ENCODE measurements at regions not wholly inside any gene's neighbourhood (a gene's known extent, or its start where the extent isn't known, plus 50 kb on each side); places are given as distances from the start of the nearest gene placed in this dataset.

- Mint-ChIP-seq H3K4me3 (ENCODE audit: unreplicated experiment) (no peak overlapping the region), H3K9me3 (ENCODE audit: unreplicated experiment) (peaks cover 24% of the 10 kb centered on the region), H3K36me3 (ENCODE audit: insufficient read depth, unreplicated experiment) (no peaks in the 10 kb centered on the region), H3K27me3 (ENCODE audit: insufficient read depth, unreplicated experiment) (peaks cover 45% of the 10 kb centered on the region), H3K4me1 (ENCODE audit: insufficient read depth, unreplicated experiment) (peaks cover 13% of the 10 kb centered on the region), H3K27ac (ENCODE audit: low read depth, unreplicated experiment) (no peak overlapping the region)
- no peak for TF ChIP-seq CTCF (IDR thresholded peaks at IDR 0.05; ENCODE audit: unreplicated experiment)
- BruUV-seq (replicated peaks) = no TSS peak
- ChIA-PET CTCF (interaction anchor here (0.6 to 2.6 kb wide), 2 partner anchors 9 to 278 kb away, joined by 3 to 6 read pairs; no protein-coding TSS in a partner anchor), POLR2A (interaction anchor here (0.6 to 3.5 kb wide), 5 partner anchors 10 to 76 kb away, joined by 3 to 39 read pairs (median 5); no protein-coding TSS in a partner anchor)
- peak; percentile 95 for DNase-seq (ENCODE audit: unreplicated experiment)
- intact Hi-C loops (cut with micrococcal nuclease) = loop anchor here (2.0 kb wide), 2 partner anchors 32 to 276 kb away; no protein-coding TSS in a partner anchor
Observed at GRCh38 chr11:129652835-129653234, 162.8 kb upstream of the TMEM45B start.

GRCh38 chr11:129655247-129655832 is 160.3 kb upstream of the TMEM45B start:
- no TSS peak for BruUV-seq (replicated peaks)
- ChIA-PET POLR2A (interaction anchor here (0.7 to 2.8 kb wide), 3 partner anchors 12 to 586 kb away, joined by 3 to 7 read pairs (median 4); no protein-coding TSS in a partner anchor), CTCF (interaction anchor here (0.6 kb wide), 1 partner anchor 52 kb away, joined by 4 read pairs; no protein-coding TSS in a partner anchor)
- no peak for TF ChIP-seq CTCF (IDR thresholded peaks at IDR 0.05; ENCODE audit: unreplicated experiment)
- no peak for DNase-seq (ENCODE audit: unreplicated experiment)
- Mint-ChIP-seq H3K4me1 (ENCODE audit: insufficient read depth, unreplicated experiment) (peaks cover 13% of the 10 kb centered on the region), H3K4me3 (ENCODE audit: unreplicated experiment) (no peak overlapping the region), H3K36me3 (ENCODE audit: insufficient read depth, unreplicated experiment) (no peaks in the 10 kb centered on the region), H3K27ac (ENCODE audit: low read depth, unreplicated experiment) (no peak overlapping the region), H3K27me3 (ENCODE audit: insufficient read depth, unreplicated experiment) (peaks cover 66% of the 10 kb centered on the region), H3K9me3 (ENCODE audit: unreplicated experiment) (peaks cover 24% of the 10 kb centered on the region)
- intact Hi-C loops (cut with micrococcal nuclease) = no loop called here

DNA sequence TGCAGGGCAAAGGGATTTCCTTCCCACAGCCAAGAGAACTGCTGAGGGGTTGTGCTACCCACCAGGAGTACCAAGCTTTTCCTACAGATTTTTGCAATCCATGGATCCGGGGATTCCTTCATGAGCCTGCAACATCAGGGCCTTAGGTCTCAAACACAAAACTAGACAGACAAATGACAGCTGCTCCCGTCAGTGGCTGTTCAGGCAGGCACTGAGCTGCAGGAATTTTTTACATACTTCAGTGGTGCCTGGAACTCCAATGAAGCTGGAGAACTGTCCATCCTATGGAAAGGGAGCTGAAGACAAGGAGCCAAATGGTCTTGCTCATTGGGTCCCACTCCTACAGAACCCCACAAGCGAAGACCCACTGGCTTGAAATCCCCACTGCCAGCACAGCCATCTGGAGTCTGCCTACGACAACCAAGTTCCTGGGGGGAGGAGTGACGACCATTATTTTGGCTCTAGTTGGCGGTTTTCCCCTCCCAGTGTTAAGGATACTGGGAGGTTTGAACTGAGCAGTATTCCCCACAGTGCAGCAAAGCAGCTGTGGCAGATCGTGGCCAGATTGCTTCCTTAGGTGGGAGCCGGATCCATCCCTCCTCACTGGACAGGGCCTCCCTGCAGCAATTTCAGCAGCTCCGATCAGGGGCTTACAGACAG is 157.7 kb upstream of the TMEM45B start:
- Mint-ChIP-seq H3K4me1 (ENCODE audit: insufficient read depth, unreplicated experiment) (peaks cover 7% of the 10 kb centered on the region), H3K27me3 (ENCODE audit: insufficient read depth, unreplicated experiment) (peaks cover 66% of the 10 kb centered on the region), H3K9me3 (ENCODE audit: unreplicated experiment) (peaks cover 33% of the 10 kb centered on the region), H3K4me3 (ENCODE audit: unreplicated experiment) (no peak overlapping the region), H3K36me3 (ENCODE audit: insufficient read depth, unreplicated experiment) (no peaks in the 10 kb centered on the region), H3K27ac (ENCODE audit: low read depth, unreplicated experiment) (no peak overlapping the region)
- DNase-seq (ENCODE audit: unreplicated experiment) = no peak
- intact Hi-C loops (cut with micrococcal nuclease) = no loop called here
- ChIA-PET POLR2A (no interaction called here), CTCF (interaction anchor here (0.7 to 0.9 kb wide), 3 partner anchors 14 to 89 kb away, joined by 3 read pairs; no protein-coding TSS in a partner anchor)
- TF ChIP-seq CTCF (IDR thresholded peaks at IDR 0.05; ENCODE audit: unreplicated experiment) = no peak
- no TSS peak for BruUV-seq (replicated peaks)

DNA sequence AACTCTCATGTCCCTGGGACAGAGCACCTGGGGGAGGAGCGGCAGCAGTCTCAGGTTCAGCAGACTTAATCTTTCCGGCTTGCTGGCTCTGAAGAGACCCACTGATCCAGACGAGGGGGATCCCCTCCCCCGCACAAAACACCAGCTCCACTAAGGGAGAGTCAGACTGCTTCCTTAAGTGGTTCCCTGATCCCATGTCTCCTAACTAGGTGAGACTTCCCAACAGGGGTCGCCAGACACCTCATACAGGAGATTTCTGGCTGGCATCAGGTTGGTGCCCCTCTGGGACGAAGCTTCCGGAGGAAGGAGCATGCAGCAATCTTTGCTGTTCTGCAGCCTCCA is 157.2 kb upstream of the TMEM45B start:
- no peak for DNase-seq (ENCODE audit: unreplicated experiment)
- no peaks in the 10 kb centered on the region for H3K36me3 Mint-ChIP-seq (ENCODE audit: insufficient read depth, unreplicated experiment)
- no peak overlapping the region for H3K4me3 Mint-ChIP-seq (ENCODE audit: unreplicated experiment)
- H3K9me3 Mint-ChIP-seq (ENCODE audit: unreplicated experiment) = peaks cover 33% of the 10 kb centered on the region
- no TSS peak for BruUV-seq (replicated peaks)
- ChIA-PET CTCF (interaction anchor here (0.9 kb wide), 1 partner anchor 37 kb away, joined by 3 read pairs; no protein-coding TSS in a partner anchor), POLR2A (interaction anchor here (0.9 kb wide), 1 partner anchor 15 kb away, joined by 3 read pairs; no protein-coding TSS in a partner anchor)
- no peak for TF ChIP-seq CTCF (IDR thresholded peaks at IDR 0.05; ENCODE audit: unreplicated experiment)
- peaks cover 4% of the 10 kb centered on the region for H3K4me1 Mint-ChIP-seq (ENCODE audit: insufficient read depth, unreplicated experiment)
- intact Hi-C loops (cut with micrococcal nuclease) = no loop called here
- peaks cover 62% of the 10 kb centered on the region for H3K27me3 Mint-ChIP-seq (ENCODE audit: insufficient read depth, unreplicated experiment)
- H3K27ac Mint-ChIP-seq (ENCODE audit: low read depth, unreplicated experiment) = no peak overlapping the region

All from MCF 10A (cell line).